SU-DHL-6 (cell line): ENCODE measurements at regions not wholly inside any gene's neighbourhood (a gene's known extent, or its start where the extent isn't known, plus 50 kb on each side); places are given as distances from the start of the nearest gene placed in this dataset.

Experiments
- CTCF ChIP-seq: fragments of 200-600 bp; sonication (generic); IDR thresholded peaks from one replicate; pipeline ENCODE4 v1.5.1; 2017; ENCODE audit warnings: antibody characterized with exemption, mild to moderate bottlenecking, low read length, moderate library complexity; ENCODE audit not compliant: insufficient read depth, poor library complexity, severe bottlenecking
- EZH2phosphoT487 ChIP-seq: fragments of 200-600 bp; sonication (generic), shearing (Covaris generic); conservative IDR thresholded peaks from 2 replicates; pipeline ENCODE4 v1.6.1; 2018; ENCODE audit warnings: mild to moderate bottlenecking, antibody characterized with exemption, low read length, moderate library complexity, mixed read lengths

GRCh38 chr10:36608866-36609265, 516.5 kb upstream of the ANKRD30A start:
- TF ChIP-seq EZH2phosphoT487 (no peak), CTCF (no peak)
